HG03039 (cell line): ENCODE measurements at regions not wholly inside any gene's neighbourhood (a gene's known extent, or its start where the extent isn't known, plus 50 kb on each side); places are given as distances from the start of the nearest gene placed in this dataset.

Experiments
- ATAC-seq: cut with Tn5 transposase; IDR thresholded peaks from one replicate; pipeline ENCODE4 v1.9.1; 2021; ENCODE audit warnings: mild to moderate bottlenecking, moderate library complexity; ENCODE audit not compliant: unreplicated experiment

- no peak for ATAC-seq
These were observed 133.6 kb downstream of the TMEM26 start for GRCh38 chr10:61319386-61320256.

GRCh38 chr10:61318429-61318828 lies 134.8 kb downstream of the TMEM26 start:
- ATAC-seq: no peak

DNA sequence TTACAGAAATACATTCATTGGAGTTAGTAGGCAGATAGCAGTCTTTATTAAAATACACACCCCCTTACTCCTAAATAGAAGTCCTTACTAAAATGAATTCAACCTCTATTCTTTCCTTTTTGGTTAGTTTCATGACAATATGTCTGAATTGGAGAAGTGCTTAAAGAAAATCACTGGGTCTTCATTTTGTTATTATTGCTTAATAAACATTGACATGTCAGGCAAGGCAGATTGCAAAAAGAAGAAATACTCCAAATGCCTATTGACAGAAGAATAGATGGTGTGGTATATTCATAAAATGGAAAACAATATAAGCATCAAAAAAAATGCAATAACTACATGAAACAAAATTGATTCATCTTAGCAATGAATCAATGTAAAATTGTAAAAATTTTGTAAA lies 135.5 kb downstream of the TMEM26 start:
- ATAC-seq: no peak

- no peak for ATAC-seq
These were observed 136.4 kb downstream of the TMEM26 start for GRCh38 chr10:61316676-61317265.

- ATAC-seq: no peak
These were observed 138.9 kb downstream of the TMEM26 start for GRCh38 chr10:61314273-61314672.

- no peak for ATAC-seq
These were observed 139.7 kb downstream of the TMEM26 start for GRCh38 chr10:61313460-61313859.

GRCh38 chr10:61304746-61305145 lies 148.4 kb downstream of the TMEM26 start:
- ATAC-seq: no peak

- no peak for ATAC-seq
These were observed 151.1 kb downstream of the TMEM26 start for GRCh38 chr10:61302124-61302523.

GRCh38 chr10:61301575-61301974 lies 151.6 kb downstream of the TMEM26 start:
- ATAC-seq: no peak

DNA sequence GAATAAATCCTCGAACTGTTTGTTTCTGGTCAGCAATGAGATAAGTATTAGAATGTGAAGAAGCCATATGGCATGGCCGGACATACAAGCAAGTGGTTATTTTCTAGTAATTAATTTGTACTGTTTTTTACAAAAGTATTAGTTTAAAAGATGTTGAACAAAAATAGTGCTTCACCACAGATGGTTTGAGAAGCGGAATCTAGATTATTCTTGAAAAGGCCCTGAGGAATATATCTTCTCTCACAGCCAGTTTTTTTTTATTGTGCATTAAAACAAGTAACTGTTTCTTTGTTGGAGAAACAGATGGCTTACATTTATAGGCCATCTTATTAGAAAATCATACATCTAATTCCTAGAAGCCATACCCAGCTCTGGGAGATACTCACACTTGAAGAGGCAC lies 153.3 kb downstream of the TMEM26 start:
- ATAC-seq: no peak

- no peak for ATAC-seq
These were observed 154.0 kb downstream of the TMEM26 start for GRCh38 chr10:61299156-61299555.

GRCh38 chr10:61298194-61298593 lies 155.0 kb downstream of the TMEM26 start:
- ATAC-seq: no peak

DNA sequence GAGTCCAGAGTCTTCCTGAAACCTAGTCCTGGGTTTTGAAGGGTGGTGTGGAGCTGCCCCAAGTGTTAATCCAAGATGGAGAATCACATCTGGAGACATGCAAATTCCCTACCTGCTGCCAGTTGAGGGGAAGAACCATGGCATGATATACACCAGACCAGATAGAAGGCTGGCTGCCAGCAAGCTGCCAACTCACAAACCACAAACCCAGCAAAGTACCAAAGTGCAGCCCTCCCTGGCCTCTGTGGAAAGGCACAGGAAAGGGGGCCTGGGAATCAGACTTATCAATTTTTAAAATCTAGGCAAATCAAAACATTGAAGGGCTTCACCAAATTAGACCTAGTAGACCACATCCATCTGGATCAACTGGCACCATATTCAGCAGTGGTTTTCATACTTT lies 157.0 kb downstream of the TMEM26 start:
- ATAC-seq: no peak

- no peak for ATAC-seq
These were observed 159.1 kb downstream of the TMEM26 start for GRCh38 chr10:61294131-61294530.

GRCh38 chr10:61289813-61290212 lies 163.4 kb downstream of the TMEM26 start:
- no peak for ATAC-seq

- ATAC-seq: peak; percentile 100
These were observed 166.5 kb downstream of the TMEM26 start for GRCh38 chr10:61286686-61287085.

DNA sequence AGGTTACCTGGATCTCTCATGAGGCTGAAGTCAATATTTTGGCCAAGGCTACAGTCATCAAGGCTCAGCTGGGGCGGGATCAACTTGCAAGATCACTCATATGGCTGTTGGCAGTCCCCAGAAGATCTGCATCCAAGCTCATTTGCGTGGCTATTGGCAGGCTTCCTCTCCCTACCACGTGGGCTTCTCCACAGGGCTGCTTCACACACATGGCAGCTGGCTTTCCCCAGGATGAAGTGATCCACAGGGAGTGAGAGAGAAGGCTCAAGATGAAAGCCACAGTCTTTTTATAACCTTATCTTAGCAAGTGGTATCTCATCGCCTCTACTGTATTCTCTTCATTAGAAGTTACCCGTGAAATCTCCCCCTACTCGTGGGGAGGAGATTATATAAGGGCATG lies 167.4 kb downstream of the TMEM26 start:
- no peak for ATAC-seq

- no peak for ATAC-seq
These were observed 168.8 kb downstream of the TMEM26 start for GRCh38 chr10:61284222-61284890.

- no peak for ATAC-seq
These were observed 169.5 kb downstream of the TMEM26 start for GRCh38 chr10:61283481-61284221.

GRCh38 chr10:61283066-61283465 lies 170.1 kb downstream of the TMEM26 start:
- ATAC-seq: no peak

GRCh38 chr10:61280303-61280702 lies 172.9 kb downstream of the TMEM26 start:
- ATAC-seq: no peak
